H1 (cell line): ENCODE measurements at regions not wholly inside any gene's neighbourhood (a gene's known extent, or its start where the extent isn't known, plus 50 kb on each side); places are given as distances from the start of the nearest gene placed in this dataset.

ENCODE experiments used
- CTCF ChIA-PET: fragments of 300-600 bp; sonication (Branson Sonifier 250); formaldehyde crosslinking; loops from one replicate; lab custom pipeline; 2021; ENCODE audit not compliant: partially characterized antibody; lab: Charles Lee
- POLR2A ChIA-PET: fragments of 300-600 bp; sonication (Branson Sonifier 250); formaldehyde crosslinking; loops from one replicate; lab custom pipeline; 2021; ENCODE audit warnings: inconsistent platforms; ENCODE audit not compliant: partially characterized antibody; lab: Charles Lee
- DNase-seq, 2 experiments: peaks; one replicate each; pipeline versions ENCODE4 v3.0.0 to v3.0.0-alpha.2; 2010 to 2022; ENCODE audit warnings: low spot score in 2 of 2, low read depth in 1 of 2, mixed read lengths in 1 of 2
- FAIRE-seq: peaks from 2 replicates; lab custom pipeline; 2011; peaks lifted over from hg19 to GRCh38; lab: Jason Lieb, UNC
- H2AFZ ChIP-seq: 2 replicates; pipeline ENCODE4 v1.8.1; 2012; ENCODE audit warnings: low read length, inconsistent platforms
- H2AK5ac ChIP-seq: 2 replicates; pipeline ENCODE4 v1.6.1; 2013; ENCODE audit warnings: low read depth, low read length
- H2BK120ac ChIP-seq: replicated peaks from 2 replicates; pipeline ENCODE3; 2013; ENCODE audit warnings: low read depth, low read length, inconsistent platforms
- H2BK12ac ChIP-seq: 2 replicates; pipeline ENCODE4 v1.6.1; 2013; ENCODE audit warnings: low read depth, low read length
- H2BK15ac ChIP-seq: 2 replicates; pipeline ENCODE4 v1.6.1; 2013; ENCODE audit warnings: low read length
- H2BK20ac ChIP-seq: 2 replicates; pipeline ENCODE4 v1.6.1; 2013; ENCODE audit warnings: low read length
- H2BK5ac ChIP-seq: 2 replicates; pipeline ENCODE4 v1.6.1; 2013; ENCODE audit warnings: low read depth, low read length
- H3K14ac ChIP-seq: 2 replicates; pipeline ENCODE4 v1.6.1; 2013; ENCODE audit warnings: inconsistent platforms; ENCODE audit not compliant: insufficient read length
- H3K18ac ChIP-seq: 2 replicates; pipeline ENCODE4 v1.6.1; 2013; ENCODE audit warnings: low read length; ENCODE audit errors: extremely low read depth
- H3K23ac ChIP-seq: 2 replicates; pipeline ENCODE4 v1.6.1; 2013; ENCODE audit warnings: inconsistent platforms; ENCODE audit not compliant: insufficient read length
- H3K23me2 ChIP-seq: 2 replicates; pipeline ENCODE4 v1.6.1; 2013; ENCODE audit warnings: low read depth, low read length
- H3K27ac ChIP-seq: 2 replicates; pipeline ENCODE4 v1.6.1; 2011; ENCODE audit warnings: low read depth, low read length, inconsistent platforms
- H3K27me3 ChIP-seq, 4 experiments: replicated peaks in 1 of 4; 1 replicate in 1 of 4; 2 replicates in 3 of 4; pipeline versions ENCODE4 v1.6.1 to v1.8.1; 2011 to 2013; ENCODE audit warnings: low read length in 3 of 4, mild to moderate bottlenecking in 3 of 4, inconsistent platforms in 2 of 4, mixed read lengths in 2 of 4, moderate library complexity in 1 of 4; ENCODE audit not compliant: control insufficient read depth in 3 of 4, insufficient read depth in 3 of 4; ENCODE audit errors: extremely low read depth in 1 of 4
- H3K36me3 ChIP-seq, 4 experiments: 2 replicates each; pipeline versions ENCODE4 v1.6.1 to v1.8.1; 2011 to 2013; ENCODE audit warnings: mild to moderate bottlenecking in 4 of 4, low read length in 3 of 4, moderate library complexity in 2 of 4, control low read depth in 1 of 4, inconsistent platforms in 1 of 4; ENCODE audit not compliant: insufficient read depth in 4 of 4, control insufficient read depth in 2 of 4
- H3K4ac ChIP-seq: replicated peaks from 2 replicates; pipeline ENCODE3; 2013; ENCODE audit warnings: low read length, low read depth, mixed read lengths, inconsistent platforms; ENCODE audit not compliant: insufficient read length
- H3K4me1 ChIP-seq, 4 experiments: replicated peaks in 1 of 4; 1 replicate in 1 of 4; 2 replicates in 3 of 4; pipeline versions ENCODE4 v1.6.1 to v1.8.1; 2011 to 2013; ENCODE audit warnings: low read length in 3 of 4, inconsistent platforms in 2 of 4, mixed read lengths in 1 of 4; ENCODE audit not compliant: insufficient read depth in 4 of 4, control insufficient read depth in 3 of 4
- H3K4me2 ChIP-seq, 2 experiments: 2 replicates each; pipeline versions ENCODE4 v1.6.1 to v1.8.1; 2011 to 2013; ENCODE audit warnings: low read depth in 2 of 2, low read length in 2 of 2, control low read depth in 1 of 2, inconsistent platforms in 1 of 2, mild to moderate bottlenecking in 1 of 2; ENCODE audit not compliant: insufficient read depth in 1 of 2
- H3K4me3 ChIP-seq, 4 experiments: fragments of 200-600, 300-600 bp in 1 of 4; sonication (generic), shearing (Covaris generic), sonication (Bioruptor Twin) in 1 of 4; 2 replicates each; pipeline versions ENCODE4 v1.5.1 to v1.8.1; 2011 to 2016; ENCODE audit warnings: low read length in 4 of 4, low read depth in 3 of 4, control low read depth in 2 of 4, inconsistent platforms in 2 of 4, mild to moderate bottlenecking in 2 of 4, mixed read lengths in 1 of 4, moderate library complexity in 1 of 4; ENCODE audit not compliant: insufficient read depth in 2 of 4; ENCODE audit errors: extremely low read depth in 1 of 4
- H3K56ac ChIP-seq: replicated peaks from 2 replicates; pipeline ENCODE3; 2013; ENCODE audit warnings: low read depth, mild to moderate bottlenecking, mixed read lengths, low read length, inconsistent platforms; ENCODE audit not compliant: insufficient read length
- H3K79me1 ChIP-seq: 2 replicates; pipeline ENCODE4 v1.6.1; 2013; ENCODE audit warnings: low read depth, low read length, control low read depth
- H3K79me2 ChIP-seq, 2 experiments: 2 replicates each; pipeline versions ENCODE4 v1.6.1 to v1.8.1; 2012 to 2013; ENCODE audit warnings: low read length in 2 of 2, mild to moderate bottlenecking in 2 of 2, inconsistent platforms in 1 of 2; ENCODE audit not compliant: insufficient read depth in 2 of 2, control insufficient read depth in 1 of 2
- H3K9ac ChIP-seq, 4 experiments: replicated peaks in 1 of 4; 1 replicate in 1 of 4; 2 replicates in 3 of 4; pipeline versions ENCODE4 v1.6.1 to v1.8.1; 2011 to 2013; ENCODE audit warnings: low read depth in 3 of 4, low read length in 3 of 4, control low read depth in 2 of 4, mild to moderate bottlenecking in 2 of 4, moderate library complexity in 2 of 4, inconsistent platforms in 1 of 4; ENCODE audit errors: extremely low read depth in 1 of 4
- H3K9me3 ChIP-seq, 2 experiments: 2 replicates each; pipeline versions ENCODE4 v1.6.1 to v1.8.1; 2012 to 2013; ENCODE audit warnings: mild to moderate bottlenecking in 2 of 2, moderate library complexity in 2 of 2, control low read depth in 1 of 2, inconsistent platforms in 1 of 2, low read depth in 1 of 2, low read length in 1 of 2, mixed read lengths in 1 of 2; ENCODE audit not compliant: insufficient read depth in 2 of 2
- H4K20me1 ChIP-seq, 2 experiments: replicated peaks in 1 of 2; 2 replicates each; pipeline versions ENCODE3 to v1.8.1; 2011 to 2013; ENCODE audit warnings: inconsistent platforms in 2 of 2, low read length in 2 of 2, mild to moderate bottlenecking in 1 of 2; ENCODE audit not compliant: insufficient read depth in 2 of 2, control insufficient read depth in 1 of 2
- H4K5ac ChIP-seq: 2 replicates; pipeline ENCODE4 v1.6.1; 2013; ENCODE audit warnings: low read length, low read depth, mixed read lengths, inconsistent platforms; ENCODE audit not compliant: insufficient read length
- H4K8ac ChIP-seq: 2 replicates; pipeline ENCODE4 v1.8.0; 2013; ENCODE audit warnings: mild to moderate bottlenecking, moderate library complexity, low read length, inconsistent platforms; ENCODE audit not compliant: insufficient read depth; ENCODE audit errors: extremely low read depth
- H4K91ac ChIP-seq: replicated peaks from 2 replicates; pipeline ENCODE3; 2013; ENCODE audit warnings: low read length, mixed read lengths, inconsistent platforms; ENCODE audit not compliant: insufficient read length
- BCL11A ChIP-seq, 2 experiments: IDR thresholded peaks; one replicate each; pipeline ENCODE4 v1.6.1; 2011; ENCODE audit warnings: low read depth in 2 of 2, low read length in 2 of 2, mild to moderate bottlenecking in 2 of 2
- CHD1 ChIP-seq: IDR thresholded peaks from 2 replicates; pipeline ENCODE4 v1.6.1; 2012; ENCODE audit warnings: low read depth, low read length, improper control_type of control experiment
- GABPA ChIP-seq: IDR thresholded peaks from 2 replicates; pipeline ENCODE4 v1.6.1; 2011; ENCODE audit warnings: mild to moderate bottlenecking, low read length, moderate library complexity, borderline replicate concordance; ENCODE audit not compliant: insufficient read depth
- MAX ChIP-seq: IDR thresholded peaks from 2 replicates; pipeline ENCODE4 v1.6.1; 2012; ENCODE audit warnings: inconsistent platforms
- RAD21 ChIP-seq, 2 experiments: IDR thresholded peaks in 1 of 2; conservative IDR thresholded peaks in 1 of 2; 2 replicates each; pipeline ENCODE4 v1.6.1; 2011; ENCODE audit warnings: low read depth in 2 of 2, low read length in 2 of 2, improper control_type of control experiment in 1 of 2, inconsistent platforms in 1 of 2, mild to moderate bottlenecking in 1 of 2, moderate library complexity in 1 of 2
- TAF7 ChIP-seq: optimal IDR thresholded peaks from 2 replicates; pipeline ENCODE3; 2011; ENCODE audit warnings: low read depth, mild to moderate bottlenecking, inconsistent platforms, low read length, moderate library complexity, borderline replicate concordance
- ZNF274 ChIP-seq: IDR thresholded peaks from 2 replicates; pipeline ENCODE4 v1.7.0; 2012; ENCODE audit warnings: low read length, borderline replicate concordance; ENCODE audit errors: extremely low read depth
- WGBS, 2 experiments: shearing (Covaris generic) in 1 of 2; methylation state at CpG; one replicate each; pipeline versions ENCODE4 v1.1.6 to v1.1.7; 2013 to 2015; ENCODE audit warnings: low lambda C conversion rate in 2 of 2, mixed read lengths in 2 of 2, inconsistent platforms in 1 of 2, low coverage in 1 of 2, missing lambda C conversion rate in 1 of 2; ENCODE audit not compliant: insufficient replicate concordance in 2 of 2, insufficient coverage in 1 of 2, insufficient read length in 1 of 2; ENCODE audit errors: extremely low coverage in 1 of 2, missing lambda C conversion rate in 1 of 2; 5-methylcytosine and 5-hydroxymethylcytosine counted together
- TF ChIP-seq, protein P1 (sequence below), 3 experiments: IDR thresholded peaks; 1 replicate in 2 of 3; 2 replicates in 1 of 3; pipeline versions ENCODE4 v1.5.1 to v1.6.1; 2011; ENCODE audit warnings: low read length in 3 of 3, mild to moderate bottlenecking in 3 of 3, inconsistent platforms in 2 of 3, low read depth in 1 of 3, moderate library complexity in 1 of 3; ENCODE audit not compliant: insufficient read depth in 1 of 3; ENCODE audit errors: control extremely low read depth in 1 of 3
- TF ChIP-seq, protein P2 (sequence below): IDR thresholded peaks from 2 replicates; pipeline ENCODE4 v1.6.1; 2011; ENCODE audit warnings: low read length, improper control_type of control experiment

GRCh38 chr1:197998110-197998509 is 80.9 kb downstream of the LHX9 start:
- H2AK5ac ChIP-seq, result no peak overlapping the region
- no peak overlapping the region for H2AFZ ChIP-seq
- H2BK120ac ChIP-seq, result no peak overlapping the region
- WGBS, 2 experiments, result 71% methylated on average over 5 of the region's 5 CpGs; no CpG with 5 or more reads in 1 of the 2 experiments
- CTCF ChIA-PET, result interaction anchor here (0.7 to 2.1 kb wide), 12 partner anchors 9 to 484 kb away, joined by 3 to 7 read pairs (median 3); no protein-coding TSS in a partner anchor
- no peaks in the 10 kb centered on the region for H3K9me3 ChIP-seq
- no peak overlapping the region for H4K8ac ChIP-seq
- no peak overlapping the region for H3K4ac ChIP-seq
- H3K23me2 ChIP-seq, result no peaks in the 10 kb centered on the region
- no peak overlapping the region for H4K5ac ChIP-seq
- H2BK5ac ChIP-seq, result no peak overlapping the region
- no peaks in the 10 kb centered on the region for H3K36me3 ChIP-seq
- no peaks in the 10 kb centered on the region for H4K20me1 ChIP-seq
- DNase-seq (peak in 1 of 2 experiments; percentile 52), FAIRE-seq (peak; percentile 13)
- H2BK15ac ChIP-seq, result no peak overlapping the region
- H3K18ac ChIP-seq, result no peak overlapping the region
- POLR2A ChIA-PET, result interaction anchor here (0.6 kb wide), 1 partner anchor 100 kb away, joined by 3 read pairs; no protein-coding TSS in a partner anchor
- no peak overlapping the region for H3K56ac ChIP-seq
- H3K23ac ChIP-seq, result no peak overlapping the region
- H3K4me2 ChIP-seq, result no peak overlapping the region
- no peak overlapping the region for H4K91ac ChIP-seq
- H3K4me1 ChIP-seq, result no peaks in the 10 kb centered on the region
- H3K27ac ChIP-seq, result no peak overlapping the region
- H2BK12ac ChIP-seq, result no peak overlapping the region
- no peaks in the 10 kb centered on the region for H3K27me3 ChIP-seq
- no peak overlapping the region for H2BK20ac ChIP-seq
- no peak overlapping the region for H3K4me3 ChIP-seq
- H3K79me1 ChIP-seq, result no peaks in the 10 kb centered on the region
- no peak overlapping the region for H3K9ac ChIP-seq
- no peaks in the 10 kb centered on the region for H3K79me2 ChIP-seq
- H3K14ac ChIP-seq, result no peak overlapping the region
- no peak for TF ChIP-seq GABPA
- TF ChIP-seq CHD1, result no peak
- TF ChIP-seq, protein P1, sequence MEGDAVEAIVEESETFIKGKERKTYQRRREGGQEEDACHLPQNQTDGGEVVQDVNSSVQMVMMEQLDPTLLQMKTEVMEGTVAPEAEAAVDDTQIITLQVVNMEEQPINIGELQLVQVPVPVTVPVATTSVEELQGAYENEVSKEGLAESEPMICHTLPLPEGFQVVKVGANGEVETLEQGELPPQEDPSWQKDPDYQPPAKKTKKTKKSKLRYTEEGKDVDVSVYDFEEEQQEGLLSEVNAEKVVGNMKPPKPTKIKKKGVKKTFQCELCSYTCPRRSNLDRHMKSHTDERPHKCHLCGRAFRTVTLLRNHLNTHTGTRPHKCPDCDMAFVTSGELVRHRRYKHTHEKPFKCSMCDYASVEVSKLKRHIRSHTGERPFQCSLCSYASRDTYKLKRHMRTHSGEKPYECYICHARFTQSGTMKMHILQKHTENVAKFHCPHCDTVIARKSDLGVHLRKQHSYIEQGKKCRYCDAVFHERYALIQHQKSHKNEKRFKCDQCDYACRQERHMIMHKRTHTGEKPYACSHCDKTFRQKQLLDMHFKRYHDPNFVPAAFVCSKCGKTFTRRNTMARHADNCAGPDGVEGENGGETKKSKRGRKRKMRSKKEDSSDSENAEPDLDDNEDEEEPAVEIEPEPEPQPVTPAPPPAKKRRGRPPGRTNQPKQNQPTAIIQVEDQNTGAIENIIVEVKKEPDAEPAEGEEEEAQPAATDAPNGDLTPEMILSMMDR (IDR thresholded peaks at IDR 0.05; ENCODE audit: control extremely low read depth in 1 of 3, insufficient read depth in 1 of 3, low read depth in 1 of 3, low read length in 3 of 3), result peak; percentile 5 to 49 (median 22); a peak in 3 of 4 replicates
- no peak for TF ChIP-seq ZNF274
- TF ChIP-seq, protein P2, sequence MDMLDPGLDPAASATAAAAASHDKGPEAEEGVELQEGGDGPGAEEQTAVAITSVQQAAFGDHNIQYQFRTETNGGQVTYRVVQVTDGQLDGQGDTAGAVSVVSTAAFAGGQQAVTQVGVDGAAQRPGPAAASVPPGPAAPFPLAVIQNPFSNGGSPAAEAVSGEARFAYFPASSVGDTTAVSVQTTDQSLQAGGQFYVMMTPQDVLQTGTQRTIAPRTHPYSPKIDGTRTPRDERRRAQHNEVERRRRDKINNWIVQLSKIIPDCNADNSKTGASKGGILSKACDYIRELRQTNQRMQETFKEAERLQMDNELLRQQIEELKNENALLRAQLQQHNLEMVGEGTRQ, result peak; percentile 22; the same call in 1 of the 2 replicates
- TF ChIP-seq MAX, result no peak
- TF ChIP-seq BCL11A (IDR thresholded peaks at IDR 0.05; ENCODE audit: low read depth in 2 of 2, low read length in 2 of 2), result no peak
- peak; percentile 62 to 65 for TF ChIP-seq RAD21 (IDR thresholded peaks at IDR 0.05 in 1 of 2, conservative IDR thresholded peaks at IDR 0.05 in 1 of 2; ENCODE audit: low read depth in 2 of 2, low read length in 2 of 2)
- no peak for TF ChIP-seq TAF7
